ENCODE measurements at regions not wholly inside any gene's neighbourhood (a gene's known extent, or its start where the extent isn't known, plus 50 kb on each side); places are given as distances from the start of the nearest gene placed in this dataset.

GRCh38 chr5:155380480-155380879 lies 366.9 kb downstream of the KIF4B start:
- TF ChIP-seq CTCF (IDR thresholded peaks at IDR 0.05) (no peak), POLR2A (IDR thresholded peaks at IDR 0.05) (no peak), POLR2AphosphoS5 (IDR thresholded peaks at IDR 0.05) (no peak)
